Neuronal stem cell (in vitro differentiated cells): ENCODE measurements at regions not wholly inside any gene's neighbourhood (a gene's known extent, or its start where the extent isn't known, plus 50 kb on each side); places are given as distances from the start of the nearest gene placed in this dataset.
"Not testable (repeated sequence)": the region's sequence is repeated elsewhere in the genome, so short reads cannot be mapped to it uniquely, and the experiment has no call there.

Experiments used
- DNase-seq: peaks from one replicate; pipeline ENCODE4 v3.0.0-alpha.2; 2013; ENCODE audit warnings: low spot score
- H2AFZ ChIP-seq: one replicate; pipeline ENCODE4 v1.6.1; 2013; ENCODE audit warnings: mild to moderate bottlenecking, low read length, inconsistent platforms
- H2AK5ac ChIP-seq: 2 replicates; pipeline ENCODE4 v1.6.1; 2013; ENCODE audit warnings: low read depth, mild to moderate bottlenecking, inconsistent platforms, low read length, moderate library complexity, mixed read lengths
- H2BK120ac ChIP-seq: 2 replicates; pipeline ENCODE4 v1.6.1; 2013; ENCODE audit warnings: low read depth, mild to moderate bottlenecking, inconsistent platforms, low read length, moderate library complexity, mixed read lengths
- H2BK12ac ChIP-seq: one replicate; pipeline ENCODE4 v1.6.1; 2013; ENCODE audit warnings: low read length, inconsistent platforms
- H2BK15ac ChIP-seq: 2 replicates; pipeline ENCODE4 v1.6.1; 2013; ENCODE audit warnings: mild to moderate bottlenecking, low read length, inconsistent platforms, mixed read lengths
- H2BK5ac ChIP-seq: one replicate; pipeline ENCODE4 v1.6.1; 2013; ENCODE audit warnings: inconsistent platforms, mild to moderate bottlenecking, low read length, moderate library complexity
- H3K14ac ChIP-seq: one replicate; pipeline ENCODE4 v1.6.1; 2013; ENCODE audit warnings: low read length, inconsistent platforms
- H3K18ac ChIP-seq: 2 replicates; pipeline ENCODE4 v1.6.1; 2013; ENCODE audit warnings: low read length, inconsistent platforms
- H3K23ac ChIP-seq: 2 replicates; pipeline ENCODE4 v1.6.1; 2013; ENCODE audit warnings: low read depth, mild to moderate bottlenecking, mixed read lengths, low read length, inconsistent platforms; ENCODE audit not compliant: poor library complexity
- H3K27ac ChIP-seq: replicated peaks from 3 replicates; pipeline ENCODE4 v1.5.1; 2013; ENCODE audit warnings: low read length, inconsistent platforms
- H3K27me3 ChIP-seq, 3 experiments: 2 replicates each; pipeline ENCODE4 v1.6.1; 2013; ENCODE audit warnings: low read length in 3 of 3, mild to moderate bottlenecking in 2 of 3, inconsistent platforms in 1 of 3, low read depth in 1 of 3, mixed read lengths in 1 of 3, moderate library complexity in 1 of 3; ENCODE audit not compliant: control insufficient read depth in 3 of 3, insufficient read depth in 3 of 3
- H3K36me3 ChIP-seq, 2 donors: replicated peaks in 1 of 2; 2 replicates each; pipeline ENCODE4 v1.6.1; 2013; ENCODE audit warnings: low read length in 2 of 2; ENCODE audit not compliant: control insufficient read depth in 2 of 2, insufficient read depth in 2 of 2
- H3K4ac ChIP-seq: 2 replicates; pipeline ENCODE4 v1.6.1; 2013; ENCODE audit warnings: inconsistent platforms, mild to moderate bottlenecking, low read length, moderate library complexity
- H3K4me1 ChIP-seq, 2 donors: 1 replicate in 1 of 2; 2 replicates in 1 of 2; pipeline ENCODE4 v1.6.1; 2013; ENCODE audit warnings: low read length in 2 of 2, low read depth in 1 of 2; ENCODE audit not compliant: control insufficient read depth in 2 of 2, insufficient read depth in 1 of 2
- H3K4me2 ChIP-seq: one replicate; pipeline ENCODE4 v1.6.1; 2013; ENCODE audit warnings: mild to moderate bottlenecking, low read length, inconsistent platforms; ENCODE audit not compliant: insufficient read depth, poor library complexity, severe bottlenecking
- H3K4me3 ChIP-seq, 2 donors: 2 replicates each; pipeline ENCODE4 v1.5.1; 2013; ENCODE audit warnings: low read length in 2 of 2, mild to moderate bottlenecking in 2 of 2, inconsistent platforms in 1 of 2, moderate library complexity in 1 of 2
- H3K79me1 ChIP-seq: one replicate; pipeline ENCODE4 v1.6.1; 2013; ENCODE audit warnings: low read depth, mild to moderate bottlenecking, inconsistent platforms, low read length, moderate library complexity
- H3K9ac ChIP-seq: one replicate; pipeline ENCODE4 v1.6.1; 2013; ENCODE audit warnings: mild to moderate bottlenecking, low read depth, low read length, inconsistent platforms; ENCODE audit not compliant: poor library complexity
- H3K9me3 ChIP-seq, 2 donors: replicated peaks in 1 of 2; 2 replicates each; pipeline versions ENCODE3 to v1.6.1; 2013; ENCODE audit warnings: low read length in 2 of 2, mild to moderate bottlenecking in 2 of 2, inconsistent platforms in 1 of 2, low read depth in 1 of 2, mixed read lengths in 1 of 2, moderate library complexity in 1 of 2; ENCODE audit not compliant: control insufficient read depth in 2 of 2, insufficient read depth in 1 of 2
- H4K8ac ChIP-seq: one replicate; pipeline ENCODE4 v1.6.1; 2013; ENCODE audit warnings: low read depth, mild to moderate bottlenecking, inconsistent platforms, low read length, moderate library complexity
- H4K91ac ChIP-seq: one replicate; pipeline ENCODE4 v1.6.1; 2013; ENCODE audit warnings: low read length, low read depth, mild to moderate bottlenecking, inconsistent platforms; ENCODE audit not compliant: poor library complexity
- WGBS, 2 donors: extraction: QIAGEN DNeasy Blood & Tissue Kit; methylation state at CpG; one replicate each; pipeline ENCODE4 v1.1.7; 2013; ENCODE audit warnings: missing lambda C conversion rate in 2 of 2, mixed read lengths in 1 of 2; ENCODE audit not compliant: insufficient read length in 2 of 2, insufficient replicate concordance in 1 of 2; ENCODE audit errors: extremely low coverage in 2 of 2; 5-methylcytosine and 5-hydroxymethylcytosine counted together

- H3K4me1 ChIP-seq = no peaks in the 10 kb centered on the region
- H2BK12ac ChIP-seq = no peak overlapping the region
- H3K27me3 ChIP-seq = no peaks in the 10 kb centered on the region
- H4K91ac ChIP-seq = no peak overlapping the region
- no peaks in the 10 kb centered on the region for H3K36me3 ChIP-seq
- no peak overlapping the region for H3K4me3 ChIP-seq
- no peaks in the 10 kb centered on the region for H3K79me1 ChIP-seq
- H2BK120ac ChIP-seq = no peak overlapping the region
- no peak overlapping the region for H3K23ac ChIP-seq
- H3K4ac ChIP-seq = no peak overlapping the region
- no peak for DNase-seq
- WGBS, 2 donors = no CpG with 5 or more reads among the region's 1 CpG
- H3K27ac ChIP-seq = no peak overlapping the region
- H2BK15ac ChIP-seq = no peak overlapping the region
- no peaks in the 10 kb centered on the region for H3K9me3 ChIP-seq
- no peak overlapping the region for H3K14ac ChIP-seq
- no peak overlapping the region for H2AFZ ChIP-seq
- no peak overlapping the region for H2BK5ac ChIP-seq
- H4K8ac ChIP-seq = no peak overlapping the region
- H3K18ac ChIP-seq = no peak overlapping the region
- H3K9ac ChIP-seq = no peak overlapping the region
- no peak overlapping the region for H2AK5ac ChIP-seq
- H3K4me2 ChIP-seq = no peak overlapping the region
Observed at GRCh38 chr4:106548446-106549044, 180.0 kb upstream of the GIMD1 start.

DNA sequence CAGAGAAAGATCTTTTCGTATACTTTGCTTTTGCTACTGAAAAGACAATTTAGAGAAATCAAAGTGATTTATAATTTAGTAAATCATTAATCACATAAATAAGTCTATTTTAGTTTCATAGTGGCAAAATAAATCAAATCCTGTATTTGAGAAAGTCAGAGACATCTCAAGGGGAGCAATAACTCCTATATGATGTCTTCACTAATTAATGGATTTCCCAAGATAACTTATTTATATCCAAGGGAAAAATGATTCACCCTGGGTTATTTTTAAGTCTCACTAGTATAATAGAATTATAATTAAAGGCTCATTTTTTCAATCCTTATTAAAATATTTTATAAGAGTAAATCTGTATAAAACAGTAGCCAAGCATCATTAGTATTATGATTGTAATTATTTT is 177.8 kb upstream of the GIMD1 start:
- Histone ChIP-seq H3K27ac (no peak overlapping the region), H3K9me3 (no peaks in the 10 kb centered on the region), H4K8ac (no peak overlapping the region), H3K4me3 (no peak overlapping the region), H2BK15ac (no peak overlapping the region), H3K9ac (no peak overlapping the region), H2BK120ac (no peak overlapping the region), H3K79me1 (no peaks in the 10 kb centered on the region), H2AK5ac (no peak overlapping the region), H3K4me2 (no peak overlapping the region), H3K27me3 (no peaks in the 10 kb centered on the region), H2BK12ac (no peak overlapping the region), H3K14ac (no peak overlapping the region), H2AFZ (no peak overlapping the region), H3K4ac (no peak overlapping the region), H3K18ac (no peak overlapping the region), H4K91ac (no peak overlapping the region), H3K36me3 (no peaks in the 10 kb centered on the region), H3K23ac (no peak overlapping the region), H2BK5ac (no peak overlapping the region), H3K4me1 (no peaks in the 10 kb centered on the region)
- WGBS, 2 donors = no CpG with 5 or more reads among the region's 1 CpG
- DNase-seq = no peak

DNA sequence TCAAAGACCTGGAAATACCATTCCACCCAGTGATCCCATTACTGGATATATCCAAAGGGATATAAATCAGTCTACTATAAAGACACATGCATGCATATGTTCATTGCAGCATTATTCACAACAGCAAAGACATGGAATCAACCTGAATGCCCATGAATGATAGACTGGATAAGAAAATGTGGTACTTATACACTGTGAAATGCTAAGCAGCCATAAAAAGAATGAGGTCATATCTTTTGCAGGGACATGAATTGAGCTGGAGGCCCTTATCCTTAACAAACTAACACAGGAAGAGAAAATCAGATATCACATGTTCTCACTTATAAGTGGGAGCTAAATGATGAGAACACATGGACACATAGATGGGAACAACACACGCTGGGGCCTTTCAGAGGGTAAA is 174.0 kb upstream of the GIMD1 start:
- not testable (repeated sequence) for H3K18ac ChIP-seq, H2AK5ac ChIP-seq, H3K14ac ChIP-seq, H3K27ac ChIP-seq, H4K91ac ChIP-seq, H3K4me2 ChIP-seq, H3K27me3 ChIP-seq, DNase-seq, H2AFZ ChIP-seq, H3K4ac ChIP-seq, H3K79me1 ChIP-seq, H3K4me3 ChIP-seq, H2BK5ac ChIP-seq, H3K9ac ChIP-seq, H2BK15ac ChIP-seq, H3K4me1 ChIP-seq, H3K36me3 ChIP-seq, H3K23ac ChIP-seq, H3K9me3 ChIP-seq, H2BK12ac ChIP-seq, H2BK120ac ChIP-seq, H4K8ac ChIP-seq
- WGBS, 2 donors = no CpG with 5 or more reads among the region's 1 CpG

DNA sequence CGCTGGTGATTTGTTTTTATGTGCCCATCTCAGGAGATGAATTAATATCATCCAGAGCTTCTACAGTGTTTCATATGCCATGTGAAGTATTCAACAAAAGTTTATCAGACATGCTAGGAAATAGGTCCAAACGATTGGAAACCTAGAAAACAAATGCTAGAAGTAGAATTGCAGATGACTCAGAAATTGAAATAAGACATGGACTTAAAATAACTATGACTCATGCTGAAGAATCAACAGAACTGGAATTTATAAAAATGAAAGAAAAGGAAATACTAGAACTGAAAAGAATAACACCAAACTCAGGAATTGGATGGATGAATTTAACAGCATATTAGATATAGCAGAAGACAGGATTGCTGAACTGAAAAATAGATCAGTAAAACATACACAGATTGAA is 172.7 kb upstream of the GIMD1 start:
- H2BK15ac ChIP-seq = no peak overlapping the region
- no peak overlapping the region for H2BK12ac ChIP-seq
- no peak overlapping the region for H2BK5ac ChIP-seq
- H3K4me3 ChIP-seq = no peak overlapping the region
- H3K4me2 ChIP-seq = no peak overlapping the region
- H3K9ac ChIP-seq = no peak overlapping the region
- no peak overlapping the region for H2BK120ac ChIP-seq
- no peak overlapping the region for H2AFZ ChIP-seq
- H3K4ac ChIP-seq = no peak overlapping the region
- H3K23ac ChIP-seq = no peak overlapping the region
- no peak overlapping the region for H4K8ac ChIP-seq
- H3K4me1 ChIP-seq = no peaks in the 10 kb centered on the region
- H3K36me3 ChIP-seq = no peaks in the 10 kb centered on the region
- H3K9me3 ChIP-seq = no peaks in the 10 kb centered on the region
- DNase-seq = no peak
- no peak overlapping the region for H2AK5ac ChIP-seq
- H3K14ac ChIP-seq = no peak overlapping the region
- no peaks in the 10 kb centered on the region for H3K27me3 ChIP-seq
- WGBS, 2 donors = no CpG with 5 or more reads among the region's 2 CpGs
- no peak overlapping the region for H3K18ac ChIP-seq
- no peaks in the 10 kb centered on the region for H3K79me1 ChIP-seq
- no peak overlapping the region for H4K91ac ChIP-seq
- no peak overlapping the region for H3K27ac ChIP-seq
